Hematopoietic multipotent progenitor cell treated with erythropoietin and hydrocortisone succinate and interleukin-3 and kit ligand, for 17 days (in vitro differentiated cells): ENCODE measurements at regions not wholly inside any gene's neighbourhood (a gene's known extent, or its start where the extent isn't known, plus 50 kb on each side); places are given as distances from the start of the nearest gene placed in this dataset.
"Not testable (repeated sequence)": the region's sequence is repeated elsewhere in the genome, so short reads cannot be mapped to it uniquely, and the experiment has no call there.

Source experiments
- DNase-seq: peaks from one replicate; pipeline ENCODE4 v3.0.0-alpha.2; 2015; ENCODE audit warnings: low spot score

GRCh38 chr4:81816031-81816761, 344.5 kb upstream of the RASGEF1B start:
- DNase-seq: no peak

DNA sequence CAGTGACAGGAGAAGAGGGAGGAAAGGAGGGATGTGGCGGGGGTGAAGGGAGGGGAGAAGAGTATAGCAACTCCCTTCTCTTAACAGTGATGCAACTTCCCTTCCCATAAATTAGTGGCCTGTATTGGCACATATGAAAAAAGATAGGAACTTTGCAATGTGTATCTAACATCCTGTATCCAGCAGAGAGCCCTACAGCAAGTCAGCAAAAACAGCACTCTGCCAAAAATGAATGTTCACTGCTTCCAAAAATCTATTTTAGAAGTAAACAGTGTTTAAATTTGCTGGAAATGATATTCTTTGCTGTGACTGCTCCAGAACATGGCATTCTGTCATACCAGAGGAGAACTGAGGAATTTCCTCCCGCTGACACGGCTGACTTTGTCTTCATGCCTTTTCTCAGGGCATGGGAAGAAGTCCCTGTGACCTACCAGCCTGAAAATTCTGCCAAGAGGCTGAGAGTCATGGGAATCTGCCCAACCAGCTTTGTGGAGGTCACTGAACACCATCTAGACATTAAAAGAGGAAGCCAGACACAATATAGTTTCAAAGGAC, 343.4 kb upstream of the RASGEF1B start:
- no peak for DNase-seq

DNA sequence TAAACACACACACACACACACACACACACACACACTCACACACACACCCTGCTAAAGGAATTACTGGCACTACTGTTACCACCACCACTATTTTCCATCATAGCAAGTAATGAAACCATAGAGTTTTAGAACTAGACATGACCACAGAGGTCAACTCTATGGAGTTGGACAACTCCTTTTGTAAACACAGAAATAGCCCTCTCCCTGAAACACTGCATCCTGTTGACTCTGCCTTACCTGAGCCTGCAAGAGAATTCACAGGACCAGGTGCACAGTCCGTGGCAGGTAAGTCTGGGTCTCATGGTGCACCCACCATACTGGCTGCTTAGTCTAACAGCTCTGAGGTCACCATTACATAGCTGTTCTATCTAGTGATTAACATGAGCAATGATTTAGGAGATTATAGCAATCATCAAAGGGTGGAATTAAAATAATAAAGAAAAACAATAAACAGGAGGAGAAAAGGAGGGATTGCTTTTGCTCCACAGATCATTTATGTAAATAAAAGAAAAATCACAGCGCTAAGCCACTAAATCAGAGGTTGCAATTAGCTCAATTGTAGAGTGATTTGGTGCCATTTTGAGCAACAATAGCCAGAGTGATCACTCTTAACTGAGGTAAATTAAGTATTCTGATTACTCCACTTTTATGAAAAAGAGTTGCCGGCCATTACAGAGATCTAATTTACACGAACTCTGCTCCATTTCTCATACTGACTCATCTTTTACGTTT, 340.0 kb upstream of the RASGEF1B start:
- DNase-seq: no peak

GRCh38 chr4:81808011-81808672, 336.4 kb upstream of the RASGEF1B start:
- DNase-seq: peak; percentile 62

- peak; percentile 12 for DNase-seq
These were observed 335.7 kb upstream of the RASGEF1B start for GRCh38 chr4:81807386-81807785.

DNA sequence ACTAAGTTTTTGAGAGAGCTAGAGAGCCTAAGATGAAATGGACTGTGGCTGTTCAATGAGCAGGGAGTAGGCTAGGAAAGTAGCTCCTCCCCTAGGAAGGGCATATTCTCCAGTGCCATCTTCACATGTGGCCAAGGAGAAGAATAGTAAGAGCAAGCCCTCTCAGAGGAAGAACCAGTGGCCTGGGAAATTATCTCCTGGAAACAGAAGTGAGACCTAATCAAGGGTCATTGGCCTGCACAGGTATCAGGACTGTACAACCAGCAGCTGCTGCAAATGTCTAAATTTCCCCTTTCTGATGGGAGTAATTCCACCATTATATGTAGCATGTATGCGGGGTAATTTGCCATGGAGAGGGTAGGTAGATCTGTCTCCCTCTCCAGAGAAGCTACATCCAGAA, 334.8 kb upstream of the RASGEF1B start:
- DNase-seq: peak; percentile 47

DNA sequence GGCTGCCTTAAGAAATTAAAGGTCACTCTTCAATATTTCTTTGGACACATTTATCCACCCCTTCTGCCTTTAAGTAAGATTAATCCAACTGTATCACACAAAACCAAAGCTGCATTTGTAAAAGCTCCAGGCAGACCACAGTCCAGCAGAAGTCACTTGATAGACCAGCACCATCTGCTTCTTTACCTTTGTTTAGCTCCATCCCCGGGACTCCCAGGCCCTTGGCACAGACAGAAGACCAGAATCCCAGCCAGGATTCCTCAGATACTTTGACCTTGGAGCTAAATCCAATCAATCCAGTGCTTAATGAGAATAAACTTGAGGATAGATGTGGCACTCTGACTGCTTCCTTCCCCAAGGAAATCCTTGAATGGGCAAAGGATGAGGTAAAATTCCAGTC, 333.1 kb upstream of the RASGEF1B start:
- DNase-seq: no peak

- no peak for DNase-seq
These were observed 330.7 kb upstream of the RASGEF1B start for GRCh38 chr4:81802285-81802846.

DNA sequence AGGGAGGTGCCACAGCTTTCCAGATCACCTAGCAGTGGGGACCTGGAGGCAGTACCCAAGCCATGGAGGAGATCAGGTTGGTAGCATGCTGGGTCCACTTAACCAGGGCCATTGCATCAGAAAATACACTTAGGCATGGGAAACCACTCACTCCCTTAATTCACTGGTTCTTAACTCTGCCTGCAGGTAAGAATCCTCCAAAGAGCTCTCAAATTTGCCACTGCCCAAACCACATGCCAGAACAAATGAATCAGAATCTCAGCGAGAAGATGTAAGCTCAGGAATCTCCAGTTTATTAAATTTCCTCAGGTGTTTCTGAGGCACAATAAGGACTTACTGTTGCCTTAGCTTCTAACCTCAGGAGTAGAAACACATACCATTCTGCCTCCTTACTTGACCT, 327.7 kb upstream of the RASGEF1B start:
- no peak for DNase-seq

GRCh38 chr4:81796790-81797528, 325.3 kb upstream of the RASGEF1B start:
- no peak for DNase-seq

DNA sequence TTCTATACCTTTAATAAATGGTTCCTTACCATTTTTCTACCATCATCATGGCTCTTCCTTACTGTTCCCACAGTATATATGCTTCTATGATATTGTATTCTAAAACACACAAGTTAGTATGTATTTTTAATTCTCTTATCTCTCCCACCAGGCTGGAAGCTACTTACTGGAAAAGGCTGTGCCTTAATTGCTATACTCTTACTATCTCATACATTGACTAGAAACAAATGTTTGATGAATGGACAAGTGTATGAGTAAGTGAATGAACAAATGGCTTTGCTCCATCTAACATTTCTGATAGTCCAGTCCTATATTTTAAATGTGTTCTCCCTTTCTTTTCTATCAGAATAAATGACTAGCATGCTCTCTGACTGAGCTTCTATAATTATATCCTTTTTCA, 320.8 kb upstream of the RASGEF1B start:
- peak; percentile 15 for DNase-seq

DNA sequence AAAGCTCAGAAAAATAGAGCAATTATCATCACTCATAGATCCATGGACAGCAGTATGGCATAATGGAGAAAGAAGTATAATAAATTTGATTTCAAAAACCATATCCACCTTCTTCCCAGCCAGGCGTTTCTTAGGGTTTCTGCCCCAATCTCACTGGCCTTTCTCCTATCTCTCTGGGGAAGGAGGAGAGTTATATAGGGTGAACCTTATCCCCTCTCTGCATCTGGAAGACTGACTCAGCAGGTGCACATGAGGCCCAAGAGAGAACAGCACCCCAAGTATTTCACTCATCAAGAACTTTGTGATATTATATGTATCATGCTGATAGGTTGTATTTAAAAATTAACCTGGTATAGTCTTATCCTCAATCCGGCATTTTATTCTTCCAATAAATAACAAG, 318.8 kb upstream of the RASGEF1B start:
- DNase-seq: peak; percentile 83

- peak; percentile 49 for DNase-seq
These were observed 318.2 kb upstream of the RASGEF1B start for GRCh38 chr4:81789741-81790399.

GRCh38 chr4:81789158-81789557, 317.5 kb upstream of the RASGEF1B start:
- no peak for DNase-seq

GRCh38 chr4:81786766-81787165, 315.1 kb upstream of the RASGEF1B start:
- DNase-seq: no peak

DNA sequence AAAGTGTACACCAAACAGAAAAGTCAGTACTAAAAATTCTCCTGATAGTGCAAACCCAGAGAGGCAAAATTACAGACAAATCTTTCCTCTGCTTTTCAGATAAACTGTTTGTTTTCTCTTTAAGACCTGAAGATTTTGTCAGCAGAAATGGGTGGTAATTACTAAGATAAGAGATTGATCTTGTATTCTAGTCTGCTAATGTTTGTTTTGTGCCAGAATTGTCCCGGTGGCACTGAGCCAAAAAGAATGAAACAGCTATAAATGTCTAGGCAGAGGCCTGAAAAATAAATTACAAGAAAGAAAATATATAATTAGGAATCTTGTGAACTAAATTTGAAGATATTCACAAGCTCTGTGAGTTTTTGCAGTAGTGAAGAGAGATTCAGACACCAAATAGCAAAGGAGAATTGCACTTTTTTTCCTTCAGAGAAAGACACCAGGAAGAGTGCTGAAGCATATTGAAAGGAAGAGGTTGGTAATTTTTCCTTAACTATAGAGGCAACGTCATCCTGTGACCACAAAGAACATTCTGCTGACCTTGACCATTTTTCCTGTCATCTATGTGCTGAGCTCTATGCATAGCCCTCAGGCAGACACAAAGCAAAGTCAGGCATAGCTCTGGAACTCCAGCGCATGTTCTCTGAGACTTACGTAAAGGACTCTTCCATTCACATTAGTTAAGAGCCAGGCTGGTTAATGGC, 314.5 kb upstream of the RASGEF1B start:
- peak; percentile 84 for DNase-seq

DNA sequence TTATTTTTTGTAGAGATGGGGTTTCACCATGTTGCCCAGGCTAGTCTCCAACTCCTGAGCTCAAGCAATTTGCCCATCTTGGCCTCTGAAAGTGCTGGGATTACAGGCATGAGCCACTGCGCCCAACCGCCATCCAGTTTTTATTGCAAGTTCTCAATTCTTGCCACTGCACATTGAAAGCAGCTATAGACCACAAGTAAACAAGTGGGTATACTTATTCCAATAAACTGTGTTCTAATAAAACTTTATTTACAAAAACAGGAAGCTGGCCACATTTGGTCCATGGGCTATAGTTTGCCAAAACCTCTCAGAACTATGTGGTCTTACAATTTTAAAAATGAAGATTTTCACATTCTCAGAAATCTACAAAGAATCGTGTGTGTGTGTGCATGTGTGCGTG, 313.6 kb upstream of the RASGEF1B start:
- no peak for DNase-seq

DNA sequence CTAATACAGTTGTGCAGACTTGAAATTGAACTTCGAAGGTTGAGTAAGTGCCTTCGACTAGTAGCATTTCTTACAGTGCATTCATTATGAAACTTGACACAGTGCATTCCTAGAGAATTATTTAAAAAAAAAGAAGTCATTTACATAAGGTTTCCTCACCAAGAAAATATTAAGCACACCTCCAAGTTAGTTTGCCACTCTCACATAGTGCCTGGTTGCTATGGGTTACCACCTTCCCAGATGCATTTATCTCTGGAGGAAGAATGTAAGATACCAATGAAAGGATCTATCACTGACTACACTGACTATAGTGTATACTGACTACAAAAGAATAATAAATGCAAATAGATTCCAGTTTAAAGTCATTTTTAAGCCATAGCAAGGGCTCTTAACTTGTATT, 311.9 kb upstream of the RASGEF1B start:
- DNase-seq: no peak

GRCh38 chr4:81781799-81782198, 310.1 kb upstream of the RASGEF1B start:
- DNase-seq: no peak

GRCh38 chr4:81777718-81778117, 306.0 kb upstream of the RASGEF1B start:
- not testable (repeated sequence) for DNase-seq

- DNase-seq: no peak
These were observed 305.1 kb upstream of the RASGEF1B start for GRCh38 chr4:81776794-81777193.
